DMS 273 (cell line): ENCODE measurements at regions not wholly inside any gene's neighbourhood (a gene's known extent, or its start where the extent isn't known, plus 50 kb on each side); places are given as distances from the start of the nearest gene placed in this dataset.

ENCODE experiments used
- DNase-seq: peaks from one replicate; lab custom pipeline; 2025; ENCODE audit not compliant: unreplicated experiment; lab: John Stamatoyannopoulos, UW

- no peak for DNase-seq
Measured at GRCh38 chr3:135310317-135310716, 515.3 kb downstream of the EPHB1 start.

GRCh38 chr3:135311699-135312098 is 516.6 kb downstream of the EPHB1 start:
- DNase-seq: no peak

- no peak for DNase-seq
Measured at GRCh38 chr3:135314237-135314636, 519.2 kb downstream of the EPHB1 start.

- no peak for DNase-seq
Measured at GRCh38 chr3:135324301-135324700, 529.2 kb downstream of the EPHB1 start.

- peak; percentile 47 for DNase-seq
Measured at GRCh38 chr3:135325096-135325495, 530.0 kb downstream of the EPHB1 start.

GRCh38 chr3:135325726-135326235 is 530.7 kb downstream of the EPHB1 start:
- DNase-seq: peak; percentile 86

GRCh38 chr3:135326851-135327250 is 531.8 kb downstream of the EPHB1 start:
- no peak for DNase-seq

GRCh38 chr3:135328036-135328435 is 533.0 kb downstream of the EPHB1 start:
- no peak for DNase-seq

GRCh38 chr3:135329479-135329878 is 534.4 kb downstream of the EPHB1 start:
- peak; percentile 25 for DNase-seq

- no peak for DNase-seq
Measured at GRCh38 chr3:135337192-135337591, 542.1 kb downstream of the EPHB1 start.

- DNase-seq: no peak
Measured at GRCh38 chr3:135348690-135349089, 553.6 kb downstream of the EPHB1 start.

- DNase-seq: no peak
Measured at GRCh38 chr3:135349254-135349948, 554.3 kb downstream of the EPHB1 start.

GRCh38 chr3:135352213-135352612 is 557.2 kb downstream of the EPHB1 start:
- DNase-seq: no peak

GRCh38 chr3:135362889-135363288 is 567.8 kb downstream of the EPHB1 start:
- DNase-seq: no peak

- DNase-seq: no peak
Measured at GRCh38 chr3:135364676-135365075, 569.6 kb downstream of the EPHB1 start.

GRCh38 chr3:135366816-135367215 is 571.8 kb downstream of the EPHB1 start:
- no peak for DNase-seq

- no peak for DNase-seq
Measured at GRCh38 chr3:135368316-135368715, 573.3 kb downstream of the EPHB1 start.

GRCh38 chr3:135368781-135369180 is 573.7 kb downstream of the EPHB1 start:
- no peak for DNase-seq

- no peak for DNase-seq
Measured at GRCh38 chr3:135374571-135374970, 579.5 kb downstream of the EPHB1 start.

- no peak for DNase-seq
Measured at GRCh38 chr3:135382188-135382587, 583.3 kb upstream of the PPP2R3A start.

- no peak for DNase-seq
Measured at GRCh38 chr3:135382621-135383020, 582.9 kb upstream of the PPP2R3A start.

GRCh38 chr3:135383301-135383700 is 582.2 kb upstream of the PPP2R3A start:
- no peak for DNase-seq

- no peak for DNase-seq
Measured at GRCh38 chr3:135392151-135392550, 573.4 kb upstream of the PPP2R3A start.
